ENCODE measurements at regions not wholly inside any gene's neighbourhood (a gene's known extent, or its start where the extent isn't known, plus 50 kb on each side); places are given as distances from the start of the nearest gene placed in this dataset.

DNA sequence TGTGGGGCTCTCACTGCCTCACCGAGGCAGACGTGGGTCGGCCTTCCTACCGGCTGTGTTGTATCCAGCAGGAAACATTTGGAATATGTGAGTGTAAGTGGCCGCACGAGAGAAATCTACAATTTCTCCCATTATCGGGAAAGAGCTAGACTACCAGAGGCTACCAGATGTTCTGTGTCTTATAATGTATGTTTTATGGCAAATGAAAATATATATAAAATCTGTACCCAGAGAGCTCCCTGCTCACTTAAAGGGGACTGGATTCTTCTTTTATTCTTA, 69.5 kb upstream of the PITX1 start:
- TF ChIP-seq, protein P1, sequence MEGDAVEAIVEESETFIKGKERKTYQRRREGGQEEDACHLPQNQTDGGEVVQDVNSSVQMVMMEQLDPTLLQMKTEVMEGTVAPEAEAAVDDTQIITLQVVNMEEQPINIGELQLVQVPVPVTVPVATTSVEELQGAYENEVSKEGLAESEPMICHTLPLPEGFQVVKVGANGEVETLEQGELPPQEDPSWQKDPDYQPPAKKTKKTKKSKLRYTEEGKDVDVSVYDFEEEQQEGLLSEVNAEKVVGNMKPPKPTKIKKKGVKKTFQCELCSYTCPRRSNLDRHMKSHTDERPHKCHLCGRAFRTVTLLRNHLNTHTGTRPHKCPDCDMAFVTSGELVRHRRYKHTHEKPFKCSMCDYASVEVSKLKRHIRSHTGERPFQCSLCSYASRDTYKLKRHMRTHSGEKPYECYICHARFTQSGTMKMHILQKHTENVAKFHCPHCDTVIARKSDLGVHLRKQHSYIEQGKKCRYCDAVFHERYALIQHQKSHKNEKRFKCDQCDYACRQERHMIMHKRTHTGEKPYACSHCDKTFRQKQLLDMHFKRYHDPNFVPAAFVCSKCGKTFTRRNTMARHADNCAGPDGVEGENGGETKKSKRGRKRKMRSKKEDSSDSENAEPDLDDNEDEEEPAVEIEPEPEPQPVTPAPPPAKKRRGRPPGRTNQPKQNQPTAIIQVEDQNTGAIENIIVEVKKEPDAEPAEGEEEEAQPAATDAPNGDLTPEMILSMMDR (IDR thresholded peaks at IDR 0.05): no peak
- TF ChIP-seq POLR2A (IDR thresholded peaks at IDR 0.05): no peak

Measured in esophagus squamous epithelium (tissue), 4 donors.